ENCODE measurements at regions not wholly inside any gene's neighbourhood (a gene's known extent, or its start where the extent isn't known, plus 50 kb on each side); places are given as distances from the start of the nearest gene placed in this dataset.

- TF ChIP-seq EZH2 (IDR thresholded peaks at IDR 0.05; ENCODE audit: borderline replicate concordance, low read length) (no peak), CTCF (conservative IDR thresholded peaks at IDR 0.05 in 1 of 2, IDR thresholded peaks at IDR 0.05 in 1 of 2; ENCODE audit: extremely low read depth in 1 of 2, insufficient read depth in 1 of 2, low read depth in 1 of 2, low read length in 2 of 2) (no peak)
Observed at GRCh38 chr1:9434247-9435152, 104.8 kb upstream of the SLC25A33 start.

Measured in mammary epithelial cell (primary cell).